Activated naive CD4-positive, alpha-beta T cell treated with anti-CD3 and anti-CD28 coated beads for 36 hours (primary cell): ENCODE measurements at regions not wholly inside any gene's neighbourhood (a gene's known extent, or its start where the extent isn't known, plus 50 kb on each side); places are given as distances from the start of the nearest gene placed in this dataset.
"Not testable (repeated sequence)": the region's sequence is repeated elsewhere in the genome, so short reads cannot be mapped to it uniquely, and the experiment has no call there.

Experiments used
- CTCF ChIA-PET: fragments of 350-600 bp; sonication (Branson Sonifier 250); formaldehyde crosslinking; loops from one replicate; lab custom pipeline; 2021; ENCODE audit warnings: antibody characterized with exemption; lab: Charles Lee
- DNase-seq: peaks from one replicate; pipeline ENCODE4 v3.0.0-alpha.2; 2020
- H3K27ac Mint-ChIP-seq: one replicate; pipeline ENCODE4 v1.8.0; 2021; ENCODE audit warnings: mild to moderate bottlenecking, mixed read lengths
- H3K27me3 Mint-ChIP-seq: one replicate; pipeline ENCODE4 v1.8.0; 2021; ENCODE audit warnings: low read depth, mixed read lengths
- H3K36me3 Mint-ChIP-seq: one replicate; pipeline ENCODE4 v1.8.0; 2021; ENCODE audit warnings: low read depth, mixed read lengths
- H3K4me1 Mint-ChIP-seq: one replicate; pipeline ENCODE4 v1.8.0; 2021; ENCODE audit warnings: low read depth, mixed read lengths
- H3K4me3 Mint-ChIP-seq: one replicate; pipeline ENCODE4 v1.8.0; 2021; ENCODE audit warnings: mild to moderate bottlenecking, moderate library complexity, mixed read lengths
- H3K9me3 Mint-ChIP-seq: one replicate; pipeline ENCODE4 v1.8.0; 2021; ENCODE audit warnings: mixed read lengths
- intact Hi-C: fragments of 100-400 bp; cut with micrococcal nuclease; formaldehyde crosslinking; loops from one replicate; pipeline ENCODE4 v1.15.1; 2023

- no peak overlapping the region for H3K27ac Mint-ChIP-seq
- CTCF ChIA-PET = no interaction called here
- no peaks in the 10 kb centered on the region for H3K27me3 Mint-ChIP-seq
- no peaks in the 10 kb centered on the region for H3K9me3 Mint-ChIP-seq
- intact Hi-C loops = no loop called here
- DNase-seq = no peak
- no peaks in the 10 kb centered on the region for H3K4me1 Mint-ChIP-seq
- no peaks in the 10 kb centered on the region for H3K36me3 Mint-ChIP-seq
- no peak overlapping the region for H3K4me3 Mint-ChIP-seq
These were observed 727.8 kb upstream of the FAM174A start for GRCh38 chr5:99807346-99807745.

GRCh38 chr5:99795031-99795430, 740.1 kb upstream of the FAM174A start:
- CTCF ChIA-PET = no interaction called here

GRCh38 chr5:99788482-99788881, 746.7 kb upstream of the FAM174A start:
- no peak for DNase-seq
- intact Hi-C loops = no loop called here
- H3K27me3 Mint-ChIP-seq = no peaks in the 10 kb centered on the region
- CTCF ChIA-PET = no interaction called here
- H3K36me3 Mint-ChIP-seq = no peaks in the 10 kb centered on the region
- H3K9me3 Mint-ChIP-seq = peaks cover 1% of the 10 kb centered on the region
- H3K27ac Mint-ChIP-seq = no peak overlapping the region
- no peaks in the 10 kb centered on the region for H3K4me1 Mint-ChIP-seq
- H3K4me3 Mint-ChIP-seq = no peak overlapping the region

More at GRCh38 chr5:99795031-99795430, 740.1 kb upstream of the FAM174A start:
- intact Hi-C loops = no loop called here
- no peaks in the 10 kb centered on the region for H3K27me3 Mint-ChIP-seq
- no peak overlapping the region for H3K27ac Mint-ChIP-seq
- no peak overlapping the region for H3K4me3 Mint-ChIP-seq
- no peaks in the 10 kb centered on the region for H3K4me1 Mint-ChIP-seq
- no peak for DNase-seq
- peaks cover 3% of the 10 kb centered on the region for H3K9me3 Mint-ChIP-seq
- no peaks in the 10 kb centered on the region for H3K36me3 Mint-ChIP-seq

DNA sequence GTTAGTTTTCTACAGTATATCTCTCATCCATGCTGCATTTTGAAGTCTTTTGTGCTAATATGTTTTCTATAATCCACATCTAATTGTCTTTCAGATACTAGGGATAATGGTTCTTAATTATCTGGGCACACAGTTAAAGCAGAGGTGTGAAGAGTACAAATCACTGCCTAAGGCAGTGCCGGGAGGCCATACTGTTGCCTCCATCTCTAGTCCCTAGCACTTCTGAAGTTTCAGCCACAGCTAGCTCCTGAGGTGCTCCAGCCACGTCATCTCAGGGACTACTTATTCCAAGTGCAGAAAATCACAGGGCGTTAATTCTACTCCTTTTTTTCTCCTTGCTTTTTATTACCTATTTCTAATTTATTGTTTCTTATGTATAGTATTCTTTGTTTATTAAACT, 760.0 kb upstream of the FAM174A start:
- Mint-ChIP-seq H3K4me1 (no peaks in the 10 kb centered on the region), H3K27ac (no peak overlapping the region), H3K27me3 (no peaks in the 10 kb centered on the region), H3K36me3 (no peaks in the 10 kb centered on the region), H3K4me3 (no peak overlapping the region), H3K9me3 (peaks cover 1% of the 10 kb centered on the region)
- no peak for DNase-seq
- CTCF ChIA-PET = no interaction called here
- intact Hi-C loops = no loop called here

DNA sequence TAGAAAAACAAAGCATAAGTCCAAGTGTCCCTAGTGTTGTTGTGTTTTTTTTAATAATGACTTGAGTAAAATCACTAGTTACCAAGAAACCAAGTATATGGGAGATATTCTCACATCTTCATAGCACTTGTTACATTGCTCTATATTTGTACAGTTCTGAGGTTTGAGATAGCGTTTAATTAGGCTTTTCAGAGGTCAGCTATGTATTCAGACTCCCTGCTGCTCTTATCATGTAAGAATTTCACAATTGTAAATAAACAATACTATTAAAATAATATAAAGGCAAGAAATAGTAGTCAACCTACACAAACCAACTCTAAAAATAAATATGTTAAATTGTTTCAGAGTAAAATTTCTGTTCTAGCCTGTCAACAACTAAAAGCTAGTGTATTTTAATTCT, 761.9 kb upstream of the FAM174A start:
- no peaks in the 10 kb centered on the region for H3K36me3 Mint-ChIP-seq
- H3K4me3 Mint-ChIP-seq = no peak overlapping the region
- DNase-seq = no peak
- H3K4me1 Mint-ChIP-seq = no peaks in the 10 kb centered on the region
- CTCF ChIA-PET = interaction anchor here (0.6 kb wide), 1 partner anchor 75 kb away, joined by 3 read pairs; no protein-coding TSS in a partner anchor
- no peaks in the 10 kb centered on the region for H3K27me3 Mint-ChIP-seq
- intact Hi-C loops = no loop called here
- no peaks in the 10 kb centered on the region for H3K9me3 Mint-ChIP-seq
- H3K27ac Mint-ChIP-seq = no peak overlapping the region

DNA sequence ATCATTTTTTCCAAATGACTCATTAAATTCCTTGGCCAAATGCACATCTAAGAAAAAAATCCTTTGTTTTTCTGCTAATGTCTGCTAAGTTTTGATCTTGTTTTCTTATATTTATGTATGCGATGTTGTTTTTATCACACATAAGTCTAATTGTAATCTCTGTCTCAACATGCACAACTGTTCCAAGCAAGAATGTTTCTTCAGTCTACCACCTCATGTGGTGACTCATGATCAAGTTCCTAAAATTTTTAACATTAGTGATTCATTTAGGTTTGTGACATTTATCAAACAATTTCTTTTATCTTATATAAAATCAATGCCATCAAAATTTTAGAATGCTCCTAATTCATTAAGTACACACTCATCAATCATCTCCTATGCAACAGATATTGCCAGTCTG, 763.9 kb upstream of the FAM174A start:
- Mint-ChIP-seq H3K4me3 (no peak overlapping the region), H3K36me3 (no peaks in the 10 kb centered on the region), H3K4me1 (no peaks in the 10 kb centered on the region), H3K9me3 (no peaks in the 10 kb centered on the region), H3K27ac (no peak overlapping the region), H3K27me3 (no peaks in the 10 kb centered on the region)
- intact Hi-C loops = no loop called here
- no peak for DNase-seq
- CTCF ChIA-PET = no interaction called here

DNA sequence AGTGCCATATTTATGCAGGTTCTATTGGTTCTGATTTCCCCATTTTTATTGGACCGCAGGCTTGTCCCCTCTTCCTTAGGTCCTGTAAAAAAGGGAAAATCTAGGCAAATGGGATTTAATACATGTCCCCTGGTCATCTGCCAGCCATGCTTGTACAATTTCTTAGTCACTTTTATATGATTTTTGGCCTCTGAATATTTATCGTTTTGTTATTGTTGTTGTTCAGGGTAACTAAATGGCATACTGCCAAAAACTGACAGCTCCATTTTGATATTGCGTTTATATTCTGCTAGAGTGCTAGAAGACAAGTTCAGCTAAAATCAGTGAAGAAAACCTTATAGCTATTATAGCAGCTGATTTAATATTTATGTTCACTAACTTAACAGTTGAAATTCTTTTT, 770.2 kb upstream of the FAM174A start:
- DNase-seq = no peak
- Mint-ChIP-seq H3K4me3 (no peak overlapping the region), H3K36me3 (no peaks in the 10 kb centered on the region), H3K4me1 (no peaks in the 10 kb centered on the region), H3K27ac (no peak overlapping the region), H3K9me3 (peaks cover 3% of the 10 kb centered on the region), H3K27me3 (no peaks in the 10 kb centered on the region)
- intact Hi-C loops = no loop called here
- CTCF ChIA-PET = no interaction called here

GRCh38 chr5:99763021-99763774, 772.0 kb upstream of the FAM174A start:
- no peaks in the 10 kb centered on the region for H3K36me3 Mint-ChIP-seq
- intact Hi-C loops = no loop called here

DNA sequence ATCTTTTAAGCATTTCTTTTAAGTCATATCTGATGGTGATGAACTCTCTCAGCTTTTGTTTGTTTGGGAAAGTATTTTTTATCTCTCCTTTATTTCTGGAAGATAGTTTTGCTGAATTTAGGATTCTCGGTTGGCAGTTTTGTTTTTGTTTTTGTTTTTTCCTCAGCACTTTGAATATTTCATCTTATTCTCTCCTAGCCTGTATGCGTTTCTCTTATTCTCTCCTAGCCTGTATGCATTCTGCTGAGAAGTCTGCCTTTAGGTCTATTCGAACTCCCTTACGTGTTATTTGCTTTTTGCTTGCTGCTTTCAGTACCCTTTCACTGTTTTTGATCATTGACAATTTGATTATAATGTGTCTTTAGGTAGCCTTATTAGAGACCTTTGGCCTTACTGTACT, 787.8 kb upstream of the FAM174A start:
- CTCF ChIA-PET = no interaction called here
- Mint-ChIP-seq H3K36me3 (no peaks in the 10 kb centered on the region), H3K27ac (no peak overlapping the region), H3K4me3 (no peak overlapping the region), H3K4me1 (no peaks in the 10 kb centered on the region), H3K27me3 (no peaks in the 10 kb centered on the region), H3K9me3 (peaks cover 9% of the 10 kb centered on the region)
- intact Hi-C loops = no loop called here
- DNase-seq = no peak

More at GRCh38 chr5:99763021-99763774, 772.0 kb upstream of the FAM174A start:
- Mint-ChIP-seq H3K4me3 (no peak overlapping the region), H3K9me3 (peaks cover 9% of the 10 kb centered on the region), H3K27me3 (no peaks in the 10 kb centered on the region), H3K27ac (no peak overlapping the region), H3K4me1 (no peaks in the 10 kb centered on the region)
- no peak for DNase-seq
- CTCF ChIA-PET = no interaction called here

DNA sequence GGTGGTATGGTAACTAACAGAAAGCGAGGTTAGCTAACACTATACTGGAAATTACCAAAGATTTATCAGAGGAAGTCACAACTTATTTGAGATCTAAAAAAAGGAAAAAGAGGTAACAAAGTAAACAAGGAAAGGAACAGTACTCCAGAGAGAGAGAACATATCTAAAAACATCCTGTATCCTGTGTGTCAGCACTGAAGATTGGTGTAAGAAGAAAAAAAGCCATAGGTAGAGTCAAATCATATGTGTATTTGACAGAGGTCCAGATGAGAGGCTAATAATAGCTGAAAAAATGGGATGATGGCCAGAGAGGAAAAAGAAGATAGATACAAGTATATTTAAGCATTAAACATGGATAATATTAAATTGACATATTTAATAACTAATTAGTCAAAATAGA, 802.0 kb upstream of the FAM174A start:
- intact Hi-C loops, H3K36me3 Mint-ChIP-seq, DNase-seq, H3K27ac Mint-ChIP-seq, H3K9me3 Mint-ChIP-seq, CTCF ChIA-PET, H3K4me1 Mint-ChIP-seq, H3K4me3 Mint-ChIP-seq, H3K27me3 Mint-ChIP-seq: not testable (repeated sequence)

DNA sequence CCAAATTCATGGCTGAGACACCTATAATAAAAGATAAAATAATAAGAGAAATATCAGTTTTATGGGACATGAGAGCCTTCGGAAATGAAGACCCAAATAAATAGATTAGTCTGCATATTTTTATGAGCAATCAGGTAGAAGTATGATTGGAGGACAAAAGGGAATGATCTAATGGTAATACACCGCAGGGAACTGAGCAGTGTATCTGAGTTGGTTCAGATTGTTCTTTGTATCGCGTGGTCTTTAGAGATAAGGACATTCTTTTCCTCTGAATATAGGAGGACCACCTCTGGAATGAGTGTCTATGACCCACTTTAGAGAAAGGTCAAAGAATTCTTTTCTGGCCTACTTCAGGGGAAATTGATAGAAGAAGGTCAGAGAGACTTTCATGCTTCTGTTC, 801.8 kb upstream of the CHD1 start:
- CTCF ChIA-PET, H3K4me1 Mint-ChIP-seq, H3K36me3 Mint-ChIP-seq, H3K4me3 Mint-ChIP-seq, DNase-seq, H3K9me3 Mint-ChIP-seq, H3K27me3 Mint-ChIP-seq, intact Hi-C loops, H3K27ac Mint-ChIP-seq: not testable (repeated sequence)

DNA sequence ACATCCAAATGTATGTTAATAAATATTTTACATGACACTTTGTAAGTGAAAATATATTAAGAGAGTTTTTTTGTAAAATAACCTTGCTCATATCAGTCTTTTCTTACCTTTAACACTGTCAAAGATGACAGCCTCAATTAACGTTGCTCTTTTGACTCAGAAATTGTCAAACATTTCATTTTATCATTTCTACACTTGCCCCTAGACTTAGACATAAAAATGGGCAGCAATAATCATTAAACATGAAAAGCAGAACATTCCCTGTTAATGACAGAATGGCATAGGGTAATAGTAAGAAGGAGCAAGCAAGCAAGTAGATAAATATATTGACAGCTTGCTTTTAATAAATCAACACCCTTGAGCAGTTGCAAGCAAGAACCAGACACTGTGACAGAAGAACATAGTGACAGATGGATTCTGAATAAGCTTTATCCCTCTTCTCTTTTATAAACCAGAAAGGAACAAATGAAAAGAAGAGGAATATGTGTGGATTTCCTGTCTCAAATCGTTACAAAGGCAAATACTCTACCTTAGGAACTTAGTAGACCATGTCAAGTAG, 796.0 kb upstream of the CHD1 start:
- no peak for DNase-seq
- intact Hi-C loops = no loop called here
- no peaks in the 10 kb centered on the region for H3K27me3 Mint-ChIP-seq
- no peaks in the 10 kb centered on the region for H3K9me3 Mint-ChIP-seq
- H3K27ac Mint-ChIP-seq = no peak overlapping the region
- no peaks in the 10 kb centered on the region for H3K4me1 Mint-ChIP-seq
- no peaks in the 10 kb centered on the region for H3K36me3 Mint-ChIP-seq
- CTCF ChIA-PET = no interaction called here
- no peak overlapping the region for H3K4me3 Mint-ChIP-seq

GRCh38 chr5:99721506-99721905, 792.7 kb upstream of the CHD1 start:
- no peaks in the 10 kb centered on the region for H3K27me3 Mint-ChIP-seq
- no peak overlapping the region for H3K27ac Mint-ChIP-seq
- DNase-seq = no peak
- H3K36me3 Mint-ChIP-seq = no peaks in the 10 kb centered on the region
- no peak overlapping the region for H3K4me3 Mint-ChIP-seq
- intact Hi-C loops = no loop called here
- H3K4me1 Mint-ChIP-seq = no peaks in the 10 kb centered on the region
- CTCF ChIA-PET = no interaction called here
- H3K9me3 Mint-ChIP-seq = no peaks in the 10 kb centered on the region
